ENCODE measurements at regions not wholly inside any gene's neighbourhood (a gene's known extent, or its start where the extent isn't known, plus 50 kb on each side); places are given as distances from the start of the nearest gene placed in this dataset.

GRCh38 chr12:43126652-43127375 is 425.2 kb downstream of the ADAMTS20 start:
- H3K27ac ChIP-seq (ENCODE audit: low read depth in 1 of 2, low read length in 1 of 2), result no peak overlapping the region
- no peaks in the 10 kb centered on the region for H3K27me3 ChIP-seq (ENCODE audit: control insufficient read depth in 2 of 2, insufficient read depth in 1 of 2, low read length in 1 of 2)
- no peaks in the 10 kb centered on the region for H3K4me1 ChIP-seq (ENCODE audit: control insufficient read depth in 2 of 2, insufficient read depth in 2 of 2, low read length in 2 of 2)
- H3K9me3 ChIP-seq (ENCODE audit: control insufficient read depth in 2 of 2, insufficient read depth in 1 of 2, low read length in 1 of 2), result no peaks in the 10 kb centered on the region
- no peak overlapping the region for H3K4me3 ChIP-seq (ENCODE audit: low read length in 2 of 2)
- H3K36me3 ChIP-seq (ENCODE audit: control insufficient read depth in 2 of 2, insufficient read depth in 2 of 2, low read length in 1 of 2), result no peaks in the 10 kb centered on the region
- WGBS, result 96% methylated on average over 2 of the region's 2 CpGs
- no peak for DNase-seq (ENCODE audit: low read depth in 6 of 9, low spot score in 9 of 9)

- H3K4me1 ChIP-seq (ENCODE audit: control insufficient read depth in 2 of 2, insufficient read depth in 2 of 2, low read length in 2 of 2), result no peaks in the 10 kb centered on the region
- DNase-seq (ENCODE audit: low read depth in 6 of 9, low spot score in 9 of 9), result no peak
- H3K9me3 ChIP-seq (ENCODE audit: control insufficient read depth in 2 of 2, insufficient read depth in 1 of 2, low read length in 1 of 2), result no peaks in the 10 kb centered on the region
- H3K27ac ChIP-seq (ENCODE audit: low read depth in 1 of 2, low read length in 1 of 2), result no peak overlapping the region
- no peaks in the 10 kb centered on the region for H3K27me3 ChIP-seq (ENCODE audit: control insufficient read depth in 2 of 2, insufficient read depth in 1 of 2, low read length in 1 of 2)
- no peak overlapping the region for H3K4me3 ChIP-seq (ENCODE audit: low read length in 2 of 2)
- H3K36me3 ChIP-seq (ENCODE audit: control insufficient read depth in 2 of 2, insufficient read depth in 2 of 2, low read length in 1 of 2), result no peaks in the 10 kb centered on the region
Measured at GRCh38 chr12:43123461-43123860, 428.5 kb downstream of the ADAMTS20 start.

GRCh38 chr12:43120150-43120549 is 431.9 kb downstream of the ADAMTS20 start:
- H3K36me3 ChIP-seq (ENCODE audit: control insufficient read depth in 2 of 2, insufficient read depth in 2 of 2, low read length in 1 of 2), result no peaks in the 10 kb centered on the region
- DNase-seq (ENCODE audit: low read depth in 6 of 9, low spot score in 9 of 9), result no peak
- no peaks in the 10 kb centered on the region for H3K4me1 ChIP-seq (ENCODE audit: control insufficient read depth in 2 of 2, insufficient read depth in 2 of 2, low read length in 2 of 2)
- H3K9me3 ChIP-seq (ENCODE audit: control insufficient read depth in 2 of 2, insufficient read depth in 1 of 2, low read length in 1 of 2), result no peaks in the 10 kb centered on the region
- 92% methylated on average over 1 of the region's 1 CpG for WGBS
- H3K27me3 ChIP-seq (ENCODE audit: control insufficient read depth in 2 of 2, insufficient read depth in 1 of 2, low read length in 1 of 2), result no peaks in the 10 kb centered on the region
- H3K4me3 ChIP-seq (ENCODE audit: low read length in 2 of 2), result no peak overlapping the region
- no peak overlapping the region for H3K27ac ChIP-seq (ENCODE audit: low read depth in 1 of 2, low read length in 1 of 2)

- Histone ChIP-seq H3K9me3 (ENCODE audit: control insufficient read depth in 2 of 2, insufficient read depth in 1 of 2, low read length in 1 of 2) (no peaks in the 10 kb centered on the region), H3K27me3 (ENCODE audit: control insufficient read depth in 2 of 2, insufficient read depth in 1 of 2, low read length in 1 of 2) (no peaks in the 10 kb centered on the region), H3K36me3 (ENCODE audit: control insufficient read depth in 2 of 2, insufficient read depth in 2 of 2, low read length in 1 of 2) (no peaks in the 10 kb centered on the region), H3K4me1 (ENCODE audit: control insufficient read depth in 2 of 2, insufficient read depth in 2 of 2, low read length in 2 of 2) (no peaks in the 10 kb centered on the region), H3K27ac (ENCODE audit: low read depth in 1 of 2, low read length in 1 of 2) (no peak overlapping the region), H3K4me3 (ENCODE audit: low read length in 2 of 2) (no peak overlapping the region)
- DNase-seq (ENCODE audit: low read depth in 6 of 9, low spot score in 9 of 9), result no peak
Measured at GRCh38 chr12:43118881-43119280, 433.1 kb downstream of the ADAMTS20 start.

GRCh38 chr12:43118234-43118633 is 433.8 kb downstream of the ADAMTS20 start:
- no peaks in the 10 kb centered on the region for H3K9me3 ChIP-seq (ENCODE audit: control insufficient read depth in 2 of 2, insufficient read depth in 1 of 2, low read length in 1 of 2)
- no peaks in the 10 kb centered on the region for H3K36me3 ChIP-seq (ENCODE audit: control insufficient read depth in 2 of 2, insufficient read depth in 2 of 2, low read length in 1 of 2)
- no peaks in the 10 kb centered on the region for H3K4me1 ChIP-seq (ENCODE audit: control insufficient read depth in 2 of 2, insufficient read depth in 2 of 2, low read length in 2 of 2)
- DNase-seq (ENCODE audit: low read depth in 6 of 9, low spot score in 9 of 9), result no peak
- H3K27me3 ChIP-seq (ENCODE audit: control insufficient read depth in 2 of 2, insufficient read depth in 1 of 2, low read length in 1 of 2), result no peaks in the 10 kb centered on the region
- H3K27ac ChIP-seq (ENCODE audit: low read depth in 1 of 2, low read length in 1 of 2), result no peak overlapping the region
- no peak overlapping the region for H3K4me3 ChIP-seq (ENCODE audit: low read length in 2 of 2)

- 64% methylated on average over 3 of the region's 3 CpGs for WGBS
- Histone ChIP-seq H3K4me1 (ENCODE audit: control insufficient read depth in 2 of 2, insufficient read depth in 2 of 2, low read length in 2 of 2) (no peaks in the 10 kb centered on the region), H3K27me3 (ENCODE audit: control insufficient read depth in 2 of 2, insufficient read depth in 1 of 2, low read length in 1 of 2) (no peaks in the 10 kb centered on the region)
Measured at GRCh38 chr12:43117226-43117930, 434.6 kb downstream of the ADAMTS20 start.

GRCh38 chr12:43115441-43116160 is 436.4 kb downstream of the ADAMTS20 start:
- WGBS, result 79% methylated on average over 4 of the region's 4 CpGs

More at GRCh38 chr12:43117226-43117930, 434.6 kb downstream of the ADAMTS20 start:
- no peak overlapping the region for H3K4me3 ChIP-seq (ENCODE audit: low read length in 2 of 2)
- H3K27ac ChIP-seq (ENCODE audit: low read depth in 1 of 2, low read length in 1 of 2), result no peak overlapping the region
- no peaks in the 10 kb centered on the region for H3K36me3 ChIP-seq (ENCODE audit: control insufficient read depth in 2 of 2, insufficient read depth in 2 of 2, low read length in 1 of 2)
- H3K9me3 ChIP-seq (ENCODE audit: control insufficient read depth in 2 of 2, insufficient read depth in 1 of 2, low read length in 1 of 2), result no peaks in the 10 kb centered on the region
- DNase-seq (ENCODE audit: low read depth in 6 of 9, low spot score in 9 of 9), result no peak

GRCh38 chr12:43114316-43114715 is 437.7 kb downstream of the ADAMTS20 start:
- no peaks in the 10 kb centered on the region for H3K4me1 ChIP-seq (ENCODE audit: control insufficient read depth in 2 of 2, insufficient read depth in 2 of 2, low read length in 2 of 2)
- no peak overlapping the region for H3K4me3 ChIP-seq (ENCODE audit: low read length in 2 of 2)
- no peaks in the 10 kb centered on the region for H3K36me3 ChIP-seq (ENCODE audit: control insufficient read depth in 2 of 2, insufficient read depth in 2 of 2, low read length in 1 of 2)
- no peaks in the 10 kb centered on the region for H3K9me3 ChIP-seq (ENCODE audit: control insufficient read depth in 2 of 2, insufficient read depth in 1 of 2, low read length in 1 of 2)
- H3K27me3 ChIP-seq (ENCODE audit: control insufficient read depth in 2 of 2, insufficient read depth in 1 of 2, low read length in 1 of 2), result no peaks in the 10 kb centered on the region
- no peak overlapping the region for H3K27ac ChIP-seq (ENCODE audit: low read depth in 1 of 2, low read length in 1 of 2)
- 92% methylated on average over 3 of the region's 3 CpGs for WGBS
- DNase-seq (ENCODE audit: low read depth in 6 of 9, low spot score in 9 of 9), result no peak

More at GRCh38 chr12:43115441-43116160, 436.4 kb downstream of the ADAMTS20 start:
- Histone ChIP-seq H3K4me3 (ENCODE audit: low read length in 2 of 2) (no peak overlapping the region), H3K27ac (ENCODE audit: low read depth in 1 of 2, low read length in 1 of 2) (no peak overlapping the region), H3K36me3 (ENCODE audit: control insufficient read depth in 2 of 2, insufficient read depth in 2 of 2, low read length in 1 of 2) (no peaks in the 10 kb centered on the region), H3K4me1 (ENCODE audit: control insufficient read depth in 2 of 2, insufficient read depth in 2 of 2, low read length in 2 of 2) (no peaks in the 10 kb centered on the region), H3K27me3 (ENCODE audit: control insufficient read depth in 2 of 2, insufficient read depth in 1 of 2, low read length in 1 of 2) (no peaks in the 10 kb centered on the region), H3K9me3 (ENCODE audit: control insufficient read depth in 2 of 2, insufficient read depth in 1 of 2, low read length in 1 of 2) (no peaks in the 10 kb centered on the region)
- DNase-seq (ENCODE audit: low read depth in 6 of 9, low spot score in 9 of 9), result no peak

GRCh38 chr12:43113616-43114015 is 438.4 kb downstream of the ADAMTS20 start:
- no peak for DNase-seq (ENCODE audit: low read depth in 6 of 9, low spot score in 9 of 9)
- Histone ChIP-seq H3K9me3 (ENCODE audit: control insufficient read depth in 2 of 2, insufficient read depth in 1 of 2, low read length in 1 of 2) (no peaks in the 10 kb centered on the region), H3K4me3 (ENCODE audit: low read length in 2 of 2) (no peak overlapping the region), H3K27ac (ENCODE audit: low read depth in 1 of 2, low read length in 1 of 2) (no peak overlapping the region), H3K4me1 (ENCODE audit: control insufficient read depth in 2 of 2, insufficient read depth in 2 of 2, low read length in 2 of 2) (no peaks in the 10 kb centered on the region), H3K27me3 (ENCODE audit: control insufficient read depth in 2 of 2, insufficient read depth in 1 of 2, low read length in 1 of 2) (no peaks in the 10 kb centered on the region), H3K36me3 (ENCODE audit: control insufficient read depth in 2 of 2, insufficient read depth in 2 of 2, low read length in 1 of 2) (no peaks in the 10 kb centered on the region)
- WGBS, result 91% methylated on average over 4 of the region's 4 CpGs

Data from thymus (tissue), 11 donors.